Activated CD8-positive, alpha-beta T cell treated with anti-CD3 and anti-CD28 coated beads, Interleukin-2, amount 10 ng/mL, durations not matched to agents 7 days and 5 days (primary cell): ENCODE measurements at regions not wholly inside any gene's neighbourhood (a gene's known extent, or its start where the extent isn't known, plus 50 kb on each side); places are given as distances from the start of the nearest gene placed in this dataset.
"Not testable (repeated sequence)": the region's sequence is repeated elsewhere in the genome, so short reads cannot be mapped to it uniquely, and the experiment has no call there.

ENCODE experiments used
- ATAC-seq: fragments of 150-1000 bp; cut with Tn5 transposase; one replicate; pipeline ENCODE4 v1.10.0; 2021; ENCODE audit warnings: moderate library complexity
- CTCF ChIA-PET: fragments of 350-600 bp; sonication (Branson Sonifier 250); formaldehyde crosslinking; loops from one replicate; lab custom pipeline; 2021; ENCODE audit warnings: antibody characterized with exemption; lab: Charles Lee
- POLR2A ChIA-PET: fragments of 350-600 bp; sonication (Branson Sonifier 250); formaldehyde crosslinking; loops from one replicate; lab custom pipeline; 2021; ENCODE audit warnings: antibody characterized with exemption; lab: Charles Lee
- DNase-seq: peaks from one replicate; pipeline ENCODE4 v3.0.0-alpha.2; 2020
- H3K27ac Mint-ChIP-seq: one replicate; pipeline ENCODE4 v1.8.0; 2021; ENCODE audit warnings: mild to moderate bottlenecking, mixed read lengths
- H3K27me3 Mint-ChIP-seq: one replicate; pipeline ENCODE4 v1.8.0; 2021; ENCODE audit warnings: low read depth, mixed read lengths
- H3K36me3 Mint-ChIP-seq: one replicate; pipeline ENCODE4 v1.8.0; 2021; ENCODE audit warnings: low read depth, mixed read lengths
- H3K4me1 Mint-ChIP-seq: one replicate; pipeline ENCODE4 v1.8.0; 2021; ENCODE audit warnings: low read depth, mixed read lengths
- H3K4me3 Mint-ChIP-seq: one replicate; pipeline ENCODE4 v1.8.0; 2021; ENCODE audit warnings: mild to moderate bottlenecking, mixed read lengths
- H3K9me3 Mint-ChIP-seq: one replicate; pipeline ENCODE4 v1.8.0; 2022; ENCODE audit warnings: mixed read lengths; ENCODE audit not compliant: insufficient read depth

GRCh38 chr13:76267216-76267615 is 619.0 kb downstream of the KCTD12 start:
- Mint-ChIP-seq H3K4me1 (no peaks in the 10 kb centered on the region), H3K36me3 (no peaks in the 10 kb centered on the region), H3K9me3 (peaks cover 12% of the 10 kb centered on the region), H3K27ac (no peak overlapping the region), H3K27me3 (no peaks in the 10 kb centered on the region), H3K4me3 (no peak overlapping the region)
- ATAC-seq, result no peak
- DNase-seq, result no peak
- POLR2A ChIA-PET, result no interaction called here
- CTCF ChIA-PET, result no interaction called here

- DNase-seq (no peak), ATAC-seq (no peak)
- H3K4me1 Mint-ChIP-seq, result no peaks in the 10 kb centered on the region
- H3K27me3 Mint-ChIP-seq, result no peaks in the 10 kb centered on the region
- H3K36me3 Mint-ChIP-seq, result no peaks in the 10 kb centered on the region
- no peak overlapping the region for H3K27ac Mint-ChIP-seq
- POLR2A ChIA-PET, result no interaction called here
- no peak overlapping the region for H3K4me3 Mint-ChIP-seq
- H3K9me3 Mint-ChIP-seq, result peaks cover 9% of the 10 kb centered on the region
- CTCF ChIA-PET, result no interaction called here
Observed at GRCh38 chr13:76266561-76266960, 619.6 kb downstream of the KCTD12 start.

GRCh38 chr13:76250211-76250610 is 614.1 kb downstream of the LMO7 start:
- Mint-ChIP-seq H3K4me1 (no peaks in the 10 kb centered on the region), H3K27me3 (no peaks in the 10 kb centered on the region), H3K27ac (no peak overlapping the region), H3K4me3 (no peak overlapping the region), H3K36me3 (no peaks in the 10 kb centered on the region), H3K9me3 (no peaks in the 10 kb centered on the region)
- DNase-seq (no peak), ATAC-seq (no peak)
- CTCF ChIA-PET, result no interaction called here
- POLR2A ChIA-PET, result no interaction called here

- Mint-ChIP-seq H3K36me3 (no peaks in the 10 kb centered on the region), H3K27me3 (no peaks in the 10 kb centered on the region), H3K9me3 (no peaks in the 10 kb centered on the region), H3K4me1 (no peaks in the 10 kb centered on the region), H3K4me3 (no peak overlapping the region), H3K27ac (no peak overlapping the region)
- ChIA-PET POLR2A (no interaction called here), CTCF (no interaction called here)
- no peak for ATAC-seq
- no peak for DNase-seq
Observed at GRCh38 chr13:76245920-76246319, 609.8 kb downstream of the LMO7 start.

GRCh38 chr13:76245211-76245610 is 609.1 kb downstream of the LMO7 start:
- H3K27me3 Mint-ChIP-seq, result no peaks in the 10 kb centered on the region
- CTCF ChIA-PET, result no interaction called here
- DNase-seq (no peak), ATAC-seq (no peak)
- H3K4me3 Mint-ChIP-seq, result no peak overlapping the region
- no peaks in the 10 kb centered on the region for H3K4me1 Mint-ChIP-seq
- no peaks in the 10 kb centered on the region for H3K9me3 Mint-ChIP-seq
- H3K36me3 Mint-ChIP-seq, result no peaks in the 10 kb centered on the region
- no peak overlapping the region for H3K27ac Mint-ChIP-seq
- POLR2A ChIA-PET, result no interaction called here

- H3K36me3 Mint-ChIP-seq, H3K4me1 Mint-ChIP-seq, ATAC-seq, POLR2A ChIA-PET, H3K27ac Mint-ChIP-seq, H3K9me3 Mint-ChIP-seq, DNase-seq, CTCF ChIA-PET, H3K4me3 Mint-ChIP-seq, H3K27me3 Mint-ChIP-seq: not testable (repeated sequence)
Observed at GRCh38 chr13:76243120-76243519, 607.0 kb downstream of the LMO7 start.

- ChIA-PET POLR2A (no interaction called here), CTCF (no interaction called here)
- Mint-ChIP-seq H3K27ac (no peak overlapping the region), H3K4me3 (no peak overlapping the region), H3K36me3 (no peaks in the 10 kb centered on the region), H3K4me1 (no peaks in the 10 kb centered on the region), H3K9me3 (no peaks in the 10 kb centered on the region), H3K27me3 (no peaks in the 10 kb centered on the region)
- DNase-seq, result no peak
- ATAC-seq, result no peak
Observed at GRCh38 chr13:76239031-76239680, 603.0 kb downstream of the LMO7 start.

GRCh38 chr13:76231522-76232167 is 595.5 kb downstream of the LMO7 start:
- Mint-ChIP-seq H3K27me3 (no peaks in the 10 kb centered on the region), H3K4me3 (no peak overlapping the region), H3K9me3 (no peaks in the 10 kb centered on the region), H3K36me3 (no peaks in the 10 kb centered on the region), H3K4me1 (no peaks in the 10 kb centered on the region), H3K27ac (no peak overlapping the region)
- ChIA-PET POLR2A (no interaction called here), CTCF (no interaction called here)
- ATAC-seq (no peak), DNase-seq (no peak)

GRCh38 chr13:76229281-76229680 is 593.2 kb downstream of the LMO7 start:
- Mint-ChIP-seq H3K27ac (no peak overlapping the region), H3K36me3 (no peaks in the 10 kb centered on the region), H3K27me3 (no peaks in the 10 kb centered on the region), H3K4me1 (no peaks in the 10 kb centered on the region), H3K9me3 (no peaks in the 10 kb centered on the region), H3K4me3 (no peak overlapping the region)
- ChIA-PET POLR2A (interaction anchor here (0.6 kb wide), 1 partner anchor 155 kb away, joined by 3 read pairs; no protein-coding TSS in a partner anchor), CTCF (no interaction called here)
- DNase-seq (no peak), ATAC-seq (no peak)

GRCh38 chr13:76226941-76227340 is 590.8 kb downstream of the LMO7 start:
- no peak overlapping the region for H3K27ac Mint-ChIP-seq
- H3K36me3 Mint-ChIP-seq, result no peaks in the 10 kb centered on the region
- no peaks in the 10 kb centered on the region for H3K4me1 Mint-ChIP-seq
- CTCF ChIA-PET, result no interaction called here
- DNase-seq (no peak), ATAC-seq (no peak)
- no peak overlapping the region for H3K4me3 Mint-ChIP-seq
- no peaks in the 10 kb centered on the region for H3K27me3 Mint-ChIP-seq
- POLR2A ChIA-PET, result no interaction called here
- H3K9me3 Mint-ChIP-seq, result no peaks in the 10 kb centered on the region

- no peak for DNase-seq
- Mint-ChIP-seq H3K9me3 (no peaks in the 10 kb centered on the region), H3K36me3 (no peaks in the 10 kb centered on the region), H3K27ac (no peak overlapping the region), H3K4me3 (no peak overlapping the region), H3K27me3 (no peaks in the 10 kb centered on the region), H3K4me1 (no peaks in the 10 kb centered on the region)
- ATAC-seq, result no peak
- POLR2A ChIA-PET, result no interaction called here
- CTCF ChIA-PET, result no interaction called here
Observed at GRCh38 chr13:76225815-76226489, 589.8 kb downstream of the LMO7 start.

- H3K4me1 Mint-ChIP-seq, result no peaks in the 10 kb centered on the region
- no peaks in the 10 kb centered on the region for H3K36me3 Mint-ChIP-seq
- H3K27me3 Mint-ChIP-seq, result no peaks in the 10 kb centered on the region
- no peak overlapping the region for H3K4me3 Mint-ChIP-seq
- DNase-seq (no peak), ATAC-seq (no peak)
- H3K27ac Mint-ChIP-seq, result no peak overlapping the region
- H3K9me3 Mint-ChIP-seq, result no peaks in the 10 kb centered on the region
- POLR2A ChIA-PET, result no interaction called here
- CTCF ChIA-PET, result no interaction called here
Observed at GRCh38 chr13:76223999-76224398, 587.9 kb downstream of the LMO7 start.
